NB4 (cell line): ENCODE measurements at regions not wholly inside any gene's neighbourhood (a gene's known extent, or its start where the extent isn't known, plus 50 kb on each side); places are given as distances from the start of the nearest gene placed in this dataset.

Source experiments
- DNase-seq: peaks from one replicate; pipeline ENCODE4 v3.0.0; 2010; ENCODE audit warnings: low read depth
- H3K4me3 ChIP-seq: one replicate; pipeline ENCODE4 v1.5.1; 2011; ENCODE audit warnings: mild to moderate bottlenecking, low read depth, low read length, moderate library complexity
- MAX ChIP-seq: IDR thresholded peaks from 2 replicates; pipeline ENCODE4 v1.6.1; 2011; ENCODE audit warnings: low read depth, low read length
- MYC ChIP-seq: IDR thresholded peaks from 2 replicates; pipeline ENCODE4 v1.6.1; 2011; ENCODE audit warnings: low read depth, low read length
- POLR2A ChIP-seq: IDR thresholded peaks from 2 replicates; pipeline ENCODE4 v1.6.1; 2011; ENCODE audit warnings: mild to moderate bottlenecking; ENCODE audit not compliant: insufficient read length; ENCODE audit errors: extremely low read depth
- TF ChIP-seq, protein P1 (sequence below): IDR thresholded peaks from one replicate; pipeline ENCODE4 v1.5.1; 2012; ENCODE audit warnings: low read depth, low read length

DNA sequence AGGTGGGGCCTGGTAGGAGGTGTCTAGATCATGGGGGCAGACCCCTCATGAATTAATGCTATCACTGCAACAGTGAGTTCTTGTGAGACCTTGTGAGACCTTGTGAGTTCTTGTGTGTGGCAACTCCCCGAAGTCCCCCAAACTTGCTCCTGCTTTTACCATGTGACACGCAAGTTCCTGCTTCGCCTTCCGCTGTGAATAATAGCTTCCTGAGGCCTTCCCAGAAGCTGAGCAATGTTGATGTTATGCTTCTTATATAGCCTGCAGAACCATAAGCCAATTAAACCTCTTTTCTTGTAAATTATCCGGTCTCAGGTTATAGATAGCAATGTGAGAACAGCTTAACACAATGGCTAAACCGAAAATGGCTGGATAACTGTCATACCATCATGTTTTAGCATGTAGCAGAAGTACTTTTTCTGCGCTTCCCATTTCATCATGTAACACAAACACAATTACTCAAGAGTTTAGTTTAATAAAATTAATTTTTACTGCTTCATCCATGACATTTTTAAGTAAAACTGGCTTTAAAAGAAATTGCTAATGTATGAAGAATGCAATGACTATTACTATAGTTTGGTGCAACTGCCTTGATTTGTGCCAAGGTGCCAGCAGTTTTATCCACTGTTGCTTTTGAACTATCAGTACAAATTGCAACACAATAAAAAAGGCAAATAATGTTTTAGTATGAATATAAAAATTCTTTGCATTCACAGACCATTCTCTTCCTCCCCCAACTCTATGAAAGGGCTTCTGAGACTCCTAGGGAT lies 87.7 kb upstream of the TMEM168 start:
- H3K4me3 ChIP-seq = no peak overlapping the region
- no peak for DNase-seq
- TF ChIP-seq MYC (no peak), POLR2A (no peak), MAX (no peak)
- TF ChIP-seq, protein P1, sequence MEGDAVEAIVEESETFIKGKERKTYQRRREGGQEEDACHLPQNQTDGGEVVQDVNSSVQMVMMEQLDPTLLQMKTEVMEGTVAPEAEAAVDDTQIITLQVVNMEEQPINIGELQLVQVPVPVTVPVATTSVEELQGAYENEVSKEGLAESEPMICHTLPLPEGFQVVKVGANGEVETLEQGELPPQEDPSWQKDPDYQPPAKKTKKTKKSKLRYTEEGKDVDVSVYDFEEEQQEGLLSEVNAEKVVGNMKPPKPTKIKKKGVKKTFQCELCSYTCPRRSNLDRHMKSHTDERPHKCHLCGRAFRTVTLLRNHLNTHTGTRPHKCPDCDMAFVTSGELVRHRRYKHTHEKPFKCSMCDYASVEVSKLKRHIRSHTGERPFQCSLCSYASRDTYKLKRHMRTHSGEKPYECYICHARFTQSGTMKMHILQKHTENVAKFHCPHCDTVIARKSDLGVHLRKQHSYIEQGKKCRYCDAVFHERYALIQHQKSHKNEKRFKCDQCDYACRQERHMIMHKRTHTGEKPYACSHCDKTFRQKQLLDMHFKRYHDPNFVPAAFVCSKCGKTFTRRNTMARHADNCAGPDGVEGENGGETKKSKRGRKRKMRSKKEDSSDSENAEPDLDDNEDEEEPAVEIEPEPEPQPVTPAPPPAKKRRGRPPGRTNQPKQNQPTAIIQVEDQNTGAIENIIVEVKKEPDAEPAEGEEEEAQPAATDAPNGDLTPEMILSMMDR = no peak

- TF ChIP-seq POLR2A (no peak), MYC (no peak), MAX (no peak)
- TF ChIP-seq, protein P1 = no peak
- peak; percentile 11 for DNase-seq
Observed at GRCh38 chr7:112876877-112877276, 86.7 kb upstream of the TMEM168 start.

GRCh38 chr7:112874909-112875308 lies 84.7 kb upstream of the TMEM168 start:
- no peak overlapping the region for H3K4me3 ChIP-seq
- DNase-seq = no peak
- no peak for TF ChIP-seq MAX
- TF ChIP-seq MYC = no peak
- TF ChIP-seq, protein P1 = no peak

More at GRCh38 chr7:112876877-112877276, 86.7 kb upstream of the TMEM168 start:
- no peak overlapping the region for H3K4me3 ChIP-seq

GRCh38 chr7:112873831-112874553 lies 83.8 kb upstream of the TMEM168 start:
- no peak overlapping the region for H3K4me3 ChIP-seq
- TF ChIP-seq, protein P1 = no peak
- no peak for TF ChIP-seq POLR2A
- no peak for TF ChIP-seq MAX
- no peak for TF ChIP-seq MYC
- DNase-seq = no peak

DNA sequence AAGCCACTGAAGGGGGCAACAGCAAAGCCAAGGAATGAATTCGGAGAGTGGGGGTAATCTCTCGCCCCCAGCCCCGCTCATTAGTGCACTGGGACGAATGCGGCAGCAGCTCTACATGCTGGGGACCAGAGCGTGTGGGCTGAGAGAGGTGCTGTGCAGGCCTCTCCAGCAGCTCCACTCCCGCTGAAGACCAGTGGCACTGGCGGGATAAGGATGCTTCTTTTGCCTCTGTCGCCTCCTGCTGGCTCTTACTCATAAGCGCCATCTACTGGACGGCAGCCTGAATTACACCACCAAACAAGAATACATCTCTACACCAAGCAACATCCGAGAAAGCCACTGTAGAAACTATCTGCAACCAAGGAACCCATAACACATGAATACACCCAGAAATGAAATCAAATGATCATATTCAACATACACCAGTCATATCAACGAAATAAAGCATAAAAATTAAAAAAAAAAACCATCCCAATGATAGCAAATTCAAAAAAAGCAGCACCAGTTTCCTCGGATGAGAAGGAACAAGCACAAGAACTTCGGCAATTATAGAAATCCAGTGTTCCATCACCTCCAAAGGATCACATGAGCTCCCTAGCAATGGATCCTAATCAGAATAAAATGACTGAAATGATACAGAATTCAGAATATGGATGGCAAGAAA lies 79.0 kb upstream of the TMEM168 start:
- DNase-seq = peak; percentile 78
- H3K4me3 ChIP-seq = no peak overlapping the region
- TF ChIP-seq, protein P1 = peak; percentile 98
- TF ChIP-seq MAX = 0 out of 2 replicates have a peak, but pooled peaks have one; percentile 6
- TF ChIP-seq POLR2A = no peak
- no peak for TF ChIP-seq MYC
